Liver (tissue), 3 donors: ENCODE measurements at regions not wholly inside any gene's neighbourhood (a gene's known extent, or its start where the extent isn't known, plus 50 kb on each side); places are given as distances from the start of the nearest gene placed in this dataset.

Experiments used
- JUND ChIP-seq, 2 donors: IDR thresholded peaks; 2 replicates each; pipeline ENCODE4 v1.6.1; 2016; ENCODE audit warnings: antibody characterized with exemption in 2 of 2
- SP1 ChIP-seq: IDR thresholded peaks from 2 replicates; pipeline ENCODE4 v1.6.1; 2018; ENCODE audit warnings: antibody characterized with exemption, mild to moderate bottlenecking
- TF ChIP-seq, protein P1 (sequence below): fragments of 150-350 bp; IDR thresholded peaks from 2 replicates; pipeline ENCODE4 v1.5.1; 2017; ENCODE audit warnings: improper control_type of control experiment, low read depth, low read length; ENCODE audit not compliant: missing input control
- TF ChIP-seq, protein P2 (sequence below): IDR thresholded peaks from 2 replicates; pipeline ENCODE4 v1.6.1; 2016; ENCODE audit warnings: antibody characterized with exemption
- donor health status: healthy.
- donor health status: healthy.

DNA sequence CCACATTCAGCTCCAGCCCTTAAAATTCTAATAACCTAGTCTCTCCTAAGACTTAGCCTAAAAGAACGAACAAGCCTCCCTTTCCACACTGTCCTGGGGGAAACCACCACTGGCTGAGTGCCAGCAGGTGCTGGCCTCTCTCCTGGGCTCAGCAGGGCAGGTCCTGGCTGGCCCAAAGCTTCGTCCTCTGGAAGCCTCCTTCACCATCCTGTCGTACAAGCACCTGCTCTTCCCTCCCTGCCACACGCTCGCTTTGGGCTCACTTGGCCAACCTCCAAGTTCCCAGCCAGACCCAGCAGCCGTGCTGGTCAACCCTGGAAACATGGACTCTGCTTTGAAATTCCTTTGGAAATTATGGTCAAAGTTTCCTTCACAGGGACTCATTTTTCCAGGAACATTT lies 58.2 kb upstream of the SLC25A33 start:
- TF ChIP-seq, protein P1, sequence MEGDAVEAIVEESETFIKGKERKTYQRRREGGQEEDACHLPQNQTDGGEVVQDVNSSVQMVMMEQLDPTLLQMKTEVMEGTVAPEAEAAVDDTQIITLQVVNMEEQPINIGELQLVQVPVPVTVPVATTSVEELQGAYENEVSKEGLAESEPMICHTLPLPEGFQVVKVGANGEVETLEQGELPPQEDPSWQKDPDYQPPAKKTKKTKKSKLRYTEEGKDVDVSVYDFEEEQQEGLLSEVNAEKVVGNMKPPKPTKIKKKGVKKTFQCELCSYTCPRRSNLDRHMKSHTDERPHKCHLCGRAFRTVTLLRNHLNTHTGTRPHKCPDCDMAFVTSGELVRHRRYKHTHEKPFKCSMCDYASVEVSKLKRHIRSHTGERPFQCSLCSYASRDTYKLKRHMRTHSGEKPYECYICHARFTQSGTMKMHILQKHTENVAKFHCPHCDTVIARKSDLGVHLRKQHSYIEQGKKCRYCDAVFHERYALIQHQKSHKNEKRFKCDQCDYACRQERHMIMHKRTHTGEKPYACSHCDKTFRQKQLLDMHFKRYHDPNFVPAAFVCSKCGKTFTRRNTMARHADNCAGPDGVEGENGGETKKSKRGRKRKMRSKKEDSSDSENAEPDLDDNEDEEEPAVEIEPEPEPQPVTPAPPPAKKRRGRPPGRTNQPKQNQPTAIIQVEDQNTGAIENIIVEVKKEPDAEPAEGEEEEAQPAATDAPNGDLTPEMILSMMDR = no peak
- no peak for TF ChIP-seq SP1
- TF ChIP-seq, protein P2, sequence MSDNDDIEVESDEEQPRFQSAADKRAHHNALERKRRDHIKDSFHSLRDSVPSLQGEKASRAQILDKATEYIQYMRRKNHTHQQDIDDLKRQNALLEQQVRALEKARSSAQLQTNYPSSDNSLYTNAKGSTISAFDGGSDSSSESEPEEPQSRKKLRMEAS = no peak
- TF ChIP-seq JUND (IDR thresholded peaks at IDR 0.05) = no peak
